RWPE2 (cell line): ENCODE measurements at regions not wholly inside any gene's neighbourhood (a gene's known extent, or its start where the extent isn't known, plus 50 kb on each side); places are given as distances from the start of the nearest gene placed in this dataset.

ENCODE experiments used
- ATAC-seq: fragments of 200-7000 bp; cut with Tn5 transposase; 3 replicates; pipeline ENCODE4 v1.9.1; 2021; ENCODE audit warnings: low read depth
- DNase-seq: peaks from one replicate; pipeline ENCODE4 v3.0.0-alpha.2; 2020; ENCODE audit warnings: low spot score
- H3K27ac ChIP-seq: fragments of 450-650 bp; 2 replicates; pipeline ENCODE4 v1.5.1; 2017; ENCODE audit warnings: mild to moderate bottlenecking; ENCODE audit not compliant: poor library complexity, severe bottlenecking
- H3K27me3 ChIP-seq: fragments of 250-450 bp; sonication (Bioruptor Pico); 2 replicates; pipeline ENCODE4 v1.5.1; 2021; ENCODE audit warnings: mild to moderate bottlenecking, moderate library complexity; ENCODE audit not compliant: insufficient read depth, poor library complexity, severe bottlenecking
- H3K36me3 ChIP-seq: fragments of 250-450 bp; sonication (Bioruptor Pico); 2 replicates; pipeline ENCODE4 v1.5.1; 2020; ENCODE audit warnings: low read depth, mild to moderate bottlenecking, moderate library complexity
- H3K4me1 ChIP-seq: fragments of 250-450 bp; sonication (Bioruptor Pico); 2 replicates; pipeline ENCODE4 v1.5.1; 2021; ENCODE audit warnings: mild to moderate bottlenecking, moderate library complexity; ENCODE audit not compliant: insufficient read depth, poor library complexity, severe bottlenecking
- H3K4me3 ChIP-seq: fragments of 250-450 bp; sonication (Bioruptor Pico); 2 replicates; pipeline ENCODE4 v1.5.1; 2021; ENCODE audit warnings: mild to moderate bottlenecking, moderate library complexity; ENCODE audit not compliant: severe bottlenecking
- H3K9me3 ChIP-seq: fragments of 250-450 bp; sonication (Bioruptor Pico); 2 replicates; pipeline ENCODE4 v1.5.1; 2021; ENCODE audit warnings: mild to moderate bottlenecking, moderate library complexity; ENCODE audit not compliant: severe bottlenecking
- TF ChIP-seq, protein P1 (sequence below): fragments of 450-650 bp; IDR thresholded peaks from one replicate; pipeline ENCODE4 v1.5.1; 2017; ENCODE audit warnings: mild to moderate bottlenecking, moderate library complexity; ENCODE audit not compliant: poor library complexity, severe bottlenecking

DNA sequence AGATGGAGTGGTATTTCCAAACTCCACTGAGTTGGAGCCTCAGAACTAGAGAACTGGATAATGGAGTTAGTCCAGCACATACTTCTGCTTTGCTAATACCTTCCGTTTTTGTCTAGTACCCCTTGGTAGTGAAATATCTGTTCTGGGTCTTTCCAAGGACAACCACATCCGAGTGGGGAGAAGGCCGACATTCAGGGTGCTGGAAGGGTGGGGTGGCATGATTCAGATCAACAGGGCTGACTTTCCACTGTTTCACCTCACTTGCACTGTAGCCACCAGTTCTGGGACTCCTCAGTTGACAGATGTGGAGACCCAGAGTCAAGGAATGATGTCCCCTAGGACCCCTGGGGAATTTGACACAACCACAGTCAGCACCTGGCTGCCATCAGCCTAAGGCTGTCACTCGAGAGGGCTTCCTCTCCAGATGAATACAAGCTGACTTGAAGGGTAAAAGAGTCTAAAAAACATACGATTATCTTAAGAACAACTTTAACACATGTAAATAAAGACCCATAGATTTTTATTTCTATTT, 84.8 kb upstream of the HNF1B start:
- DNase-seq (no peak), ATAC-seq (no peak)
- Histone ChIP-seq H3K27ac (no peak overlapping the region), H3K27me3 (no peaks in the 10 kb centered on the region), H3K4me3 (no peak overlapping the region), H3K9me3 (no peaks in the 10 kb centered on the region), H3K4me1 (peaks cover 9% of the 10 kb centered on the region), H3K36me3 (no peaks in the 10 kb centered on the region)
- TF ChIP-seq, protein P1, sequence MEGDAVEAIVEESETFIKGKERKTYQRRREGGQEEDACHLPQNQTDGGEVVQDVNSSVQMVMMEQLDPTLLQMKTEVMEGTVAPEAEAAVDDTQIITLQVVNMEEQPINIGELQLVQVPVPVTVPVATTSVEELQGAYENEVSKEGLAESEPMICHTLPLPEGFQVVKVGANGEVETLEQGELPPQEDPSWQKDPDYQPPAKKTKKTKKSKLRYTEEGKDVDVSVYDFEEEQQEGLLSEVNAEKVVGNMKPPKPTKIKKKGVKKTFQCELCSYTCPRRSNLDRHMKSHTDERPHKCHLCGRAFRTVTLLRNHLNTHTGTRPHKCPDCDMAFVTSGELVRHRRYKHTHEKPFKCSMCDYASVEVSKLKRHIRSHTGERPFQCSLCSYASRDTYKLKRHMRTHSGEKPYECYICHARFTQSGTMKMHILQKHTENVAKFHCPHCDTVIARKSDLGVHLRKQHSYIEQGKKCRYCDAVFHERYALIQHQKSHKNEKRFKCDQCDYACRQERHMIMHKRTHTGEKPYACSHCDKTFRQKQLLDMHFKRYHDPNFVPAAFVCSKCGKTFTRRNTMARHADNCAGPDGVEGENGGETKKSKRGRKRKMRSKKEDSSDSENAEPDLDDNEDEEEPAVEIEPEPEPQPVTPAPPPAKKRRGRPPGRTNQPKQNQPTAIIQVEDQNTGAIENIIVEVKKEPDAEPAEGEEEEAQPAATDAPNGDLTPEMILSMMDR = no peak

DNA sequence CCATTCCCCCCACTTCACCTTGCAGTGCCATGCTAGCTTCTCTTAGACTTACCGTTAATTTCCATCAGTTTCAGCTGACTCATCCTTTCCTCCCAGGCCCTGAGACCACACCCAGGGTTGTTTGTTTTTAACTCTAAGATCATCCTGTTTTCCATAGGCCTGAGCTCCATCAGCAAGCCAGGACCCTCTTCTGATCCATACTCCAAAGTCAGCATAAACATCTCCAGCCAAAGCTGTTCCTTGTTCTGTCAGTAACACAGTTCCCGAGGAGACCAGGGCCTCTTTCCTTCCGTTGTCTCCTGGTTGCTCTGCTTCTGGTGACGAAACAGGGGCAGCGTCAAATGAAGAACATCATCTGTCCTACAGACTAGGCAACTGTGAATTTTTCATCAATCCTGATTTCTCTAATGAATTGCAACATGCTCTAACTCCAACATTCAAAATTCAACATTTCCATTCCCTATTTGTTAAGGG, 83.8 kb upstream of the HNF1B start:
- DNase-seq = no peak
- Histone ChIP-seq H3K36me3 (no peaks in the 10 kb centered on the region), H3K4me1 (peaks cover 13% of the 10 kb centered on the region), H3K27ac (no peak overlapping the region), H3K4me3 (no peak overlapping the region), H3K9me3 (no peaks in the 10 kb centered on the region), H3K27me3 (no peaks in the 10 kb centered on the region)
- TF ChIP-seq, protein P1 = no peak
- ATAC-seq = no peak

DNA sequence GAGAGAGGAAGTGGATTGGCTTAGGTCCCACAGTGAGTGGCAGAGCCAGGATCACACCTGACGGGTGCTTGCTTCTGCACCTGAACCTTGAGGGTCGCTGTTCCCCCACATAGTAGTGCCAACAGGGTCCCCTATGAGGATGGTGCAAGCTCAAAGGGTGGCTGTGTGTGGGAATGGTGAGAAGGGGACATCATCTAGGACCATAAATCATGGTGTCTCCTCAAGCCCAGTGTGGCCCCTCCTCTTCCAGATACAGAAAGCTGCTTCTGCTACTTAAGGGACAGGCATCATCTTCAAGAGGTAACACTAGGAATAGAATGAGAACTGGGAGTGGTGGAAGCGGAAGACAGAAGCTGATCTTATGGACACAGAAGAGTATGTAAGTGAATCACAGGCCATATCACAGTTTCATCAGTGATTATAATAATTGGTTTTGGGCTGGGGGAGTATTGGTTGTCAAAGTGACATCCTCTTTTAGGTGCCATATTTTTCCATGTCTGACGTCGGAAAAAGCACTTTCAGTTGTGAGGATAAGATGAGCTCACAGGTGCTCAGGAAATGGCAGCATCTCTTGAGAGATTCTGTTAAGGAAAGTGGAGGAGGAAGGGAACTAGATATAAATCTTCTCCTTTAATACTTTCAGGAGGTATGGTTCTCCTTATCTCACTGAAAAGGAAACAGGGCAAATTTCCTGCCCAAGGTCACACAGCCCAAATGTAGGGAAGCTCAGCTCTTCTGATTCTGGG, 83.2 kb upstream of the HNF1B start:
- no peak for DNase-seq
- Histone ChIP-seq H3K27ac (no peak overlapping the region), H3K4me3 (no peak overlapping the region), H3K36me3 (no peaks in the 10 kb centered on the region), H3K27me3 (no peaks in the 10 kb centered on the region), H3K4me1 (peaks cover 13% of the 10 kb centered on the region), H3K9me3 (no peaks in the 10 kb centered on the region)
- ATAC-seq = no peak
- TF ChIP-seq, protein P1 = no peak

DNA sequence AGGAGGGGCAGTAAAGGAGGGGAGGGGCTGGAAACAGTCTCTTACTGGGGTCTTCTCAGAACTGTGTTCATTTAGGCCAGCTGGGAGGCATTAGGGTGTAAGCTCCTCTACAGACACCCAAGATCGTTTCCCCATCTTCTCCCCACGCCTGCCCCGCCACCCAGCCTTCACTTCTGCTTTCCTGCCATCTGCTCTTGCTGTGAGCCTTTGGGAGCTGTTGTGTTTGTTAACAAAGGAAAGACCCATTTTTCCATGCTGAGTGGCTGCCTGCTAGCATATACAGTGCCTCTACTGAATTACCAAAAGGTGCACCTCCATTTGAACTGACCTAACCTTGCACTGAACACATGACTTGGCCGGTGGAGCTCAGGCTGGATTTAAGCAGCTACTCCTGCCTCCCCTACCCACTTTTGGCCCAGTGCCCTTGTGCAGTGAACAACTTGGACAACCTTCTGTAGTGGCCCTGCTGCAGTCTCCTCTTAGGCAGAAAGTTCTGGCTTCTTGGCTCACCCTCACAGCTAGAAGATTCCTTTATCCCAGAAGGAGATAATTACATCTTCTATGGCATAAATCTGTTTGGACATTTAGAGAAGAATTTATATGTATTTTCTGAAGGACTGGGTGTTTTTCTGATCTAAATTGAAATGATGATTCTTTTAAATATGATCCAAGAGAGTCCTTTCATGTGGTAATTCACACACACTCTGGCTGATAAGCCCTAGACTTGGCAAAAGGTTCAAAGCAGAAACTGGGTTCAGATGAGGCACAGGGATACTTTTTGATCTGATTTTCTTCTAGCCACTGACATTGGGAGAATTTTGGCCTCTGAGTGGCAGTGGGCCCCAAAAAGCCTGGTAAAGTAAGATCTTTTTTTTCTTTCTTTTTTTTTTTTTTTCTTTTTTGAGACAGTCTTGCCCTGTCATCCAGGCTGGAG, 81.9 kb upstream of the HNF1B start:
- H3K27ac ChIP-seq = no peak overlapping the region
- no peak for DNase-seq

More for the DNA sequence above, 81.9 kb upstream of the HNF1B start:
- Histone ChIP-seq H3K4me3 (no peak overlapping the region), H3K4me1 (peaks cover 13% of the 10 kb centered on the region), H3K9me3 (no peaks in the 10 kb centered on the region), H3K27me3 (no peaks in the 10 kb centered on the region), H3K36me3 (no peaks in the 10 kb centered on the region)
- ATAC-seq = no peak
- TF ChIP-seq, protein P1 = no peak
